MM.1S (cell line): ENCODE measurements at regions not wholly inside any gene's neighbourhood (a gene's known extent, or its start where the extent isn't known, plus 50 kb on each side); places are given as distances from the start of the nearest gene placed in this dataset.

Source experiments
- CTCF ChIP-seq: fragments of 300-600 bp; sonication (generic); IDR thresholded peaks from 2 replicates; pipeline ENCODE4 v1.5.1; 2016; ENCODE audit warnings: antibody characterized with exemption, low read length, mixed read lengths
- EZH2 ChIP-seq: fragments of 300-600 bp; sonication (generic); optimal IDR thresholded peaks from 2 replicates; pipeline ENCODE3; 2017; ENCODE audit warnings: low read depth, mild to moderate bottlenecking, antibody characterized with exemption, low read length, mixed read lengths
- EZH2phosphoT487 ChIP-seq: fragments of 300-600 bp; sonication (generic); IDR thresholded peaks from 2 replicates; pipeline ENCODE4 v1.6.1; 2018; ENCODE audit warnings: antibody characterized with exemption, low read length

- no peak for TF ChIP-seq CTCF
- TF ChIP-seq EZH2: no peak
- no peak for TF ChIP-seq EZH2phosphoT487
Observed at GRCh38 chr4:28469387-28469786, 1608.7 kb downstream of the STIM2 start.
